Endodermal cell (in vitro differentiated cells): ENCODE measurements at regions not wholly inside any gene's neighbourhood (a gene's known extent, or its start where the extent isn't known, plus 50 kb on each side); places are given as distances from the start of the nearest gene placed in this dataset.
A peak's percentile ranks its signal among the peaks of the same experiment; 100 is the strongest.

Experiments
- DNase-seq: peaks from one replicate; pipeline ENCODE4 v3.0.0-alpha.2; 2017
- H3K27ac ChIP-seq: 2 replicates; pipeline ENCODE4 v1.5.1; 2013; ENCODE audit warnings: mild to moderate bottlenecking, low read depth, low read length, moderate library complexity
- H3K27me3 ChIP-seq: 2 replicates; pipeline ENCODE4 v1.6.1; 2013; ENCODE audit warnings: mild to moderate bottlenecking, low read length, moderate library complexity; ENCODE audit not compliant: insufficient read depth, control insufficient read depth, poor library complexity, severe bottlenecking
- H3K36me3 ChIP-seq: 2 replicates; pipeline ENCODE4 v1.7.0; 2013; ENCODE audit warnings: mild to moderate bottlenecking, low read length, moderate library complexity; ENCODE audit not compliant: control insufficient read depth, insufficient read depth
- H3K4me1 ChIP-seq: one replicate; pipeline ENCODE4 v1.7.0; 2013; ENCODE audit warnings: low read length; ENCODE audit not compliant: control insufficient read depth, insufficient read depth
- H3K4me3 ChIP-seq: 2 replicates; pipeline ENCODE4 v1.5.1; 2013; ENCODE audit warnings: mild to moderate bottlenecking, low read length, moderate library complexity
- H3K9ac ChIP-seq: 2 replicates; pipeline ENCODE4 v1.6.1; 2013; ENCODE audit warnings: mild to moderate bottlenecking, low read length, moderate library complexity; ENCODE audit not compliant: poor library complexity, severe bottlenecking; ENCODE audit errors: extremely low read depth
- H3K9me3 ChIP-seq: 2 replicates; pipeline ENCODE4 v1.6.1; 2013; ENCODE audit warnings: mild to moderate bottlenecking, low read length, moderate library complexity; ENCODE audit not compliant: control insufficient read depth
- H3K27ac Mint-ChIP-seq: 2 replicates; pipeline ENCODE4 v1.8.0; 2020; ENCODE audit warnings: mixed read lengths
- H3K27me3 Mint-ChIP-seq: 2 replicates; pipeline ENCODE4 v1.8.0; 2021; ENCODE audit warnings: mild to moderate bottlenecking, mixed read lengths; ENCODE audit not compliant: insufficient read depth
- H3K36me3 Mint-ChIP-seq: 2 replicates; pipeline ENCODE4 v1.8.0; 2020; ENCODE audit warnings: low read depth, mixed read lengths
- H3K4me1 Mint-ChIP-seq: 2 replicates; pipeline ENCODE4 v1.8.0; 2020; ENCODE audit warnings: mixed read lengths
- H3K4me3 Mint-ChIP-seq: 2 replicates; pipeline ENCODE4 v1.8.0; 2020; ENCODE audit warnings: mild to moderate bottlenecking, moderate library complexity, mixed read lengths
- H3K9me3 Mint-ChIP-seq: 2 replicates; pipeline ENCODE4 v1.8.0; 2020; ENCODE audit warnings: mild to moderate bottlenecking, mixed read lengths
- WGBS, 2 experiments: methylation state at CpG; one replicate each; pipeline versions ENCODE4 v1.1.5 to v1.1.7; 2013; ENCODE audit warnings: missing lambda C conversion rate in 2 of 2, mixed read lengths in 1 of 2; ENCODE audit not compliant: insufficient coverage in 1 of 2, insufficient read length in 1 of 2; 5-methylcytosine and 5-hydroxymethylcytosine counted together
- TF ChIP-seq, protein P1 (sequence below): fragments of 200-600 bp; sonication (generic); conservative IDR thresholded peaks from 2 replicates; pipeline ENCODE4 v1.5.0; 2021; ENCODE audit warnings: antibody characterized with exemption, mild to moderate bottlenecking

- H3K36me3 Mint-ChIP-seq: no peaks in the 10 kb centered on the region
- Histone ChIP-seq H3K36me3 (no peaks in the 10 kb centered on the region), H3K27ac (no peak overlapping the region), H3K9me3 (no peaks in the 10 kb centered on the region), H3K4me1 (no peaks in the 10 kb centered on the region), H3K27me3 (no peaks in the 10 kb centered on the region), H3K9ac (no peak overlapping the region), H3K4me3 (no peak overlapping the region)
- H3K9me3 Mint-ChIP-seq: no peaks in the 10 kb centered on the region
- 89 to 100% methylated on average over 1 to 3 of the region's 3 CpGs for WGBS, 2 experiments
- TF ChIP-seq, protein P1, sequence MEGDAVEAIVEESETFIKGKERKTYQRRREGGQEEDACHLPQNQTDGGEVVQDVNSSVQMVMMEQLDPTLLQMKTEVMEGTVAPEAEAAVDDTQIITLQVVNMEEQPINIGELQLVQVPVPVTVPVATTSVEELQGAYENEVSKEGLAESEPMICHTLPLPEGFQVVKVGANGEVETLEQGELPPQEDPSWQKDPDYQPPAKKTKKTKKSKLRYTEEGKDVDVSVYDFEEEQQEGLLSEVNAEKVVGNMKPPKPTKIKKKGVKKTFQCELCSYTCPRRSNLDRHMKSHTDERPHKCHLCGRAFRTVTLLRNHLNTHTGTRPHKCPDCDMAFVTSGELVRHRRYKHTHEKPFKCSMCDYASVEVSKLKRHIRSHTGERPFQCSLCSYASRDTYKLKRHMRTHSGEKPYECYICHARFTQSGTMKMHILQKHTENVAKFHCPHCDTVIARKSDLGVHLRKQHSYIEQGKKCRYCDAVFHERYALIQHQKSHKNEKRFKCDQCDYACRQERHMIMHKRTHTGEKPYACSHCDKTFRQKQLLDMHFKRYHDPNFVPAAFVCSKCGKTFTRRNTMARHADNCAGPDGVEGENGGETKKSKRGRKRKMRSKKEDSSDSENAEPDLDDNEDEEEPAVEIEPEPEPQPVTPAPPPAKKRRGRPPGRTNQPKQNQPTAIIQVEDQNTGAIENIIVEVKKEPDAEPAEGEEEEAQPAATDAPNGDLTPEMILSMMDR: no peak
- H3K4me3 Mint-ChIP-seq: no peak overlapping the region
- no peak overlapping the region for H3K27ac Mint-ChIP-seq
- H3K27me3 Mint-ChIP-seq: no peaks in the 10 kb centered on the region
- H3K4me1 Mint-ChIP-seq: no peaks in the 10 kb centered on the region
- DNase-seq: no peak
These were observed 345.0 kb downstream of the GXYLT1 start for GRCh38 chr12:41799671-41800070.

GRCh38 chr12:41795910-41796309, 348.8 kb downstream of the GXYLT1 start:
- WGBS, 2 experiments: 73 to 80% methylated on average over 2 to 5 of the region's 5 CpGs

GRCh38 chr12:41795051-41795600, 349.5 kb downstream of the GXYLT1 start:
- no peak overlapping the region for H3K4me3 ChIP-seq
- 93 to 96% methylated on average over 3 to 8 of the region's 8 CpGs for WGBS, 2 experiments
- no peaks in the 10 kb centered on the region for H3K27me3 Mint-ChIP-seq
- H3K4me3 Mint-ChIP-seq: no peak overlapping the region
- H3K9ac ChIP-seq: no peak overlapping the region
- no peaks in the 10 kb centered on the region for H3K4me1 ChIP-seq
- no peaks in the 10 kb centered on the region for H3K36me3 Mint-ChIP-seq
- no peaks in the 10 kb centered on the region for H3K4me1 Mint-ChIP-seq
- peaks cover 27% of the 10 kb centered on the region for H3K9me3 Mint-ChIP-seq
- no peak for DNase-seq
- H3K27me3 ChIP-seq: no peaks in the 10 kb centered on the region
- H3K9me3 ChIP-seq: no peaks in the 10 kb centered on the region
- H3K27ac Mint-ChIP-seq: no peak overlapping the region
- H3K27ac ChIP-seq: no peak overlapping the region
- TF ChIP-seq, protein P1: no peak
- H3K36me3 ChIP-seq: no peaks in the 10 kb centered on the region

More at GRCh38 chr12:41795910-41796309, 348.8 kb downstream of the GXYLT1 start:
- Histone ChIP-seq H3K36me3 (no peaks in the 10 kb centered on the region), H3K9ac (no peak overlapping the region), H3K27ac (no peak overlapping the region), H3K4me3 (no peak overlapping the region), H3K9me3 (no peaks in the 10 kb centered on the region), H3K4me1 (no peaks in the 10 kb centered on the region), H3K27me3 (no peaks in the 10 kb centered on the region)
- Mint-ChIP-seq H3K4me3 (no peak overlapping the region), H3K27me3 (no peaks in the 10 kb centered on the region), H3K27ac (no peak overlapping the region), H3K36me3 (no peaks in the 10 kb centered on the region), H3K9me3 (peaks cover 23% of the 10 kb centered on the region), H3K4me1 (no peaks in the 10 kb centered on the region)
- DNase-seq: peak; percentile 89
- TF ChIP-seq, protein P1: peak; percentile 80
